ENCODE measurements at regions not wholly inside any gene's neighbourhood (a gene's known extent, or its start where the extent isn't known, plus 50 kb on each side); places are given as distances from the start of the nearest gene placed in this dataset.
A peak's percentile ranks its signal among the peaks of the same experiment; 100 is the strongest.
"Not testable (repeated sequence)": the region's sequence is repeated elsewhere in the genome, so short reads cannot be mapped to it uniquely, and the experiment has no call there.

DNA sequence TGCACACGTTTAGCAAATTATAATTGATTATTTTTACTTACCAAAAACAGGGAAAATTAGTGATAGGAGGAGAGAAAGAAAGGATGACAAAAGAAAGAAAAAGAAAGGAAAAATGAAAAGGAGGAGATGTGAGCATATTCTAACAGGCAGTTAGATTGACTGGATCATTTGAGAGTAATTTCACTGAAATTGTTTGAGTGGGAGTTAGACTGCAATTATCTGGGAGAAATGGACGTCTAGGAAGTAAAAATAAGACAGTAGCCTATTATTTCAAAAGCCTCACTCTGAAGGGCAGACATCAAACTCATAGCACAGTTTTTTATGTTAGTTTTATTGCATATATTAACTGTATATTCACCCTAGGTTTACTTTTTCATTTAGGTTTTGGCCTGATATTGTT lies 272.8 kb upstream of the POU1F1 start:
- in situ Hi-C loops (cut with HindIII; ENCODE audit: low sequenced_read_pairs): no loop called here
- DNase-seq (ENCODE audit: low spot score): no peak

DNA sequence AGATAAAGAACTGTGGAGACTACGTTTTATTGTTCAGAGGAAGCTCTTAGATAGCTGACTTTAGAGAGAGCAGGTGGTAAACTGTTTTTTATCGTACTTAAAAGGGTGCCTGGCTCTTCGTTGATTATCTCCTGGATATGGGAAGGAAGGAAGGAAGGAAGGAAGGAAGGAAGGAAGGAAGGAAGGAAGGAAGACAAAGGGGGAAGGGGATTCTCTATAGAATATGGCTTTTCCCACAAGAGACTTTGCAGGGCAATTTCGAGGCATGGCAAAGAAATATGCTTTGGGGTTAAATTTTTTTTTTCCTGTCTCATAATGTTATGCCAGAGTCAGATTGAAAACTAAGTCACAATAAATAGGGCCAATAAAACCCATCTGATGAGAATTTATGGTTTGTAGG lies 271.9 kb upstream of the POU1F1 start:
- in situ Hi-C loops (cut with HindIII; ENCODE audit: low sequenced_read_pairs): no loop called here
- DNase-seq (ENCODE audit: low spot score): no peak

DNA sequence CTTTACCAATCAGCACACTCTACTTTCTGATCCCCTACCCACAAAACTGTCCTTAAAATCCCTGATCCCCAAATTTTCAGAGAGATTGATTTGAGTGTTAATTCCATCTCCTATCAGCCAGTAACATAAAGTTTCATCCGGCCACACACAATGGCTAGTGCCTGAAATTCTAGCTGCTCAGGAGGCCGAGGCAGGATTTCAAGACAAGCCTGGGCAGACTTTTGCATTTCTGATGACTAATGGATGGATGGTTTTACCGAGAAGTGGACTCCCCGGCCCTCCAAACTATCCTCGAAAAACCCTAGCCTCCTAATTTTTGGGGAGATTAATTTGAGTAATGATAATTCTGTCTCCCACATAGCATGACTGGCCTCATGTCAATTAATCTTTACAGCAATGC lies 269.8 kb upstream of the POU1F1 start:
- DNase-seq (ENCODE audit: low spot score): no peak
- in situ Hi-C loops (cut with HindIII; ENCODE audit: low sequenced_read_pairs): no loop called here

DNA sequence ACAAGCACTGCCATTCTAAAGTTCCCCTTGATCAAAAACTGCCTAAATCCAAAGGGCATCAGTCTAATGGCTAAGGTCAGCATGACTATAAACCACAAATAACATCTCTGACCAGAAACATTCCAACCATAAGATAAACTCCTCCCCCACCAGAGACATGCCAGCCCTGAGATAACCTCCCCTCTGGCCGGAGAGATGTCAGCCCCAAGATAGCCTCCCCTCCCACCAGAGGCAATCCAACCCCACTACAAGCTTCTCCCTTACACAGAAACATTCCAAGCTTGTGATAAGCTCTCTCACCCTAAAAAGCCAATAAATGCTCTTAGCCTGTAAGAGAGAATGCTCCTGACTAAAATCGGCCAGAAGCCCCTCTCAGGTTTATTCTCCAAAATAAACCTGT lies 267.0 kb upstream of the POU1F1 start:
- in situ Hi-C loops (cut with HindIII; ENCODE audit: low sequenced_read_pairs); DNase-seq (ENCODE audit: low spot score): not testable (repeated sequence)

DNA sequence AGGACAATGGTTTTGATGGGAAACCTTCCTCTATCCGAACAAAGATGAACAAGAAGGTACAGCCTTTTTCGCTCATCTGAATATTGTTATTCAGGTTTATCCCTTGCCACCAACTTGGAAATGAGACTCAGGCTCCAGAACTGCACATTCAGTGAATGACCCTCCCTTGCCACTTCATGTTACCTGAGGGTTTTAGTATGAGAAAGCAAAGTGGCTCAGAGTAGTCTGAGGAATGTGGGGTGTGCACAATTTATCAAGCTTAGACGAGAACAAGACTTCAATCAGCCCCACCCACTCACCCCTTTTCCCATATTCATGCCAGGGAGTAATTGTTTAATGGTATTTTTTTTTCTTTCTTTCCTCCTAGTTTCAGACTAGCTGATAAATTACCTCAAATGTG lies 265.3 kb upstream of the POU1F1 start:
- in situ Hi-C loops (cut with HindIII; ENCODE audit: low sequenced_read_pairs): no loop called here

DNA sequence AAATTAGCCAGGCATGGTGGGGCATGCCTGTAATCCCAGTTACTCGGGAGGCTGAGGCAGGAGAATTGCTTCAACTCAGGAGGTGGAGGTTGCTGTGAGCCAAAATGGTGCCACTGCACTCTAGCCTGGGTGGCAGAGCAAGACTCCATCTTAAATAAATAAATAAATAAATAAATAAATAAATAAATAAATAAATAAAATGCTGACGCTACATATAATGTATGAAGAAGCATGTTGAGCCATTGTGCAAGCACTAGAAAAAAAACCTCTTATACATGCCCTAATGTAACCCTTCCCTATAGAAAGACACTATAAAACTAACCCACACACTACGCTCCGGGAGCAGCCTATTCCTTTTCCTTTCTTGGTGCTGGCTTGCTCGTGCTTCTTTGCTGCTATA lies 262.3 kb upstream of the POU1F1 start:
- DNase-seq (ENCODE audit: low spot score); in situ Hi-C loops (cut with HindIII; ENCODE audit: low sequenced_read_pairs): not testable (repeated sequence)

More for the DNA sequence above, 265.3 kb upstream of the POU1F1 start:
- DNase-seq (ENCODE audit: low spot score): no peak

DNA sequence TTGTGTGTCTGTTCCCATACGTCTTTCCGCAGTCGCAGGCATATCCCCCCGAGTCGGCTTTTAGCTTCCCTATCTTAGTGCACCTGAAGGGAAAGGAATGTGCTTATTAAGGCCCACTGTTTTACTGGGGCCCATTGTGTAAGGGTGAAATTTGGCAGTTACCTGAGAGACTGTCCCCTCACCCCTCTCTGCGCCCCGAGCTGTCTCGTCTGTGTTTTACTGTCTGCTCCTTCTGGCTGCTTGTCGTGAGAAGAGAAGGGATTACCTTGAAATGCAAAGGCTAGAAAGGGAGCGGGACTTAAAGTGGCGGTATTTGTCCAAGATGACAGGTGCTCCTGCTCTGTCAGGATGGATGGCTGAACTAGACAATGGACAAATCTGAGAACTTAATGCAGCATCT lies 233.0 kb upstream of the POU1F1 start:
- in situ Hi-C loops (cut with HindIII; ENCODE audit: low sequenced_read_pairs): no loop called here
- DNase-seq (ENCODE audit: low spot score): no peak

DNA sequence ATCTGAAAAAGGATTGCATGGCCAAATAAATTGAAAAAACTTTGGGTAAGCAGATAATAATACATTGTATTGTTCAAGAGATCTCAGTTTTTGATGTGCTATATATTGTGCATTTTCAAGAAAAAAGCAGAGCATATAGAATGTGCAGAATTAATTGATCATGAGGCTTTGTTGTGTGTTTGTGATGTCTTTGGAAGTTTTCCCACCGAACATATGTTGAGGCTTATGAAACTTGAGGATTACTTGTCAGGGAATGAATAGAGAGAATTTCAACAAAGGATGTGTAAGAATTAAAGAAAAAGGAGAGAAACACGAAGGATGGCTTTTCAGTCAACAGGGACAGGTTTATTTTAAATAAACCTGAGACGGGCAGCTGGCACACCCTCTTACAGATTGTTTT lies 232.5 kb upstream of the POU1F1 start:
- DNase-seq (ENCODE audit: low spot score): no peak
- in situ Hi-C loops (cut with HindIII; ENCODE audit: low sequenced_read_pairs): no loop called here

DNA sequence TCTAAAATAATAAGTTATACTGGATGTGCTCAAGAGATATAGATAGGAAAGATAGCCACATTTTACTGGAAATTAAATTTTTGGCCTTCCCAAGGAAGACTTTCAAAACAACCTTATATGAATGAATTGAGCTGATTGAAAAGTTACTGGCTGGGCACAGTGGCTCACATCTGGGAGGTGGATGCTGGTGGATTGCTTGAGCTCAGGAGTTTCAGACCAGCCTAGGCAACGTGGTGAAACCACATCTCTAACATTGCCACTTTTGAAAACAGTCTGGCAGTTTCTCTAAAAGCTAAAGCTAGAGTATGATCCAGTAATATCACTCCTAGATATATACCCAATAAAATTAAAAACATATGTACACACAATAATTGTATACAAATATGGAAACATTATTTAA lies 231.4 kb upstream of the POU1F1 start:
- DNase-seq (ENCODE audit: low spot score): no peak
- in situ Hi-C loops (cut with HindIII; ENCODE audit: low sequenced_read_pairs): no loop called here

DNA sequence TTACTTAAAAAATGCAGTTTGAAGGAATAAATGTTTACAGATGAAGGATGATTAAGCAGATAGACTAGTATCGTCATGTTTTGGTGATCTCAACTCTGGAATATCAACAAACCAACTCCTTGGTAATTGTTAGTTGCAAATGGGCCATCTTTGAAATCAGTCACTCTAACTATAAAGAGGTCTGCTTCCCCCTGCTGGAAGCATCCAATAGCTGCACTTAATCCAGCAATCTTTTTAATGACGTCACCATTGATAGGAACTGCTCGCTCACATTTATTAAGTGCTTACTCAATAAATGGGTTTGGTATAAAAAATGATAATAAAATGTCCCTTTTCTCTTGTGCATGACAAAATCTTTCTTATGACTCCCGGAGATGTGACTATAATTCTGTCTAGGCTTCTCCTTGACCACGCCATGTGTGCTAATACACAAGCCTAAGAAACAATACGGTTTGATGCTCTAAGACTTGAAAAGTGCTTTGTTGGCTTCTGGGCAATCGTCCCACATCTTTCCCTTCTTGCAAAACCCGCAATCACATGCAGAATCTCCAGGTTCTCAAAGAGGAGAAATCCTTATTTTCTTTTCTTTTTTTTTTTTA lies 227.6 kb upstream of the POU1F1 start:
- in situ Hi-C loops (cut with HindIII; ENCODE audit: low sequenced_read_pairs): no loop called here
- peak; percentile 53 for DNase-seq (ENCODE audit: low spot score)

DNA sequence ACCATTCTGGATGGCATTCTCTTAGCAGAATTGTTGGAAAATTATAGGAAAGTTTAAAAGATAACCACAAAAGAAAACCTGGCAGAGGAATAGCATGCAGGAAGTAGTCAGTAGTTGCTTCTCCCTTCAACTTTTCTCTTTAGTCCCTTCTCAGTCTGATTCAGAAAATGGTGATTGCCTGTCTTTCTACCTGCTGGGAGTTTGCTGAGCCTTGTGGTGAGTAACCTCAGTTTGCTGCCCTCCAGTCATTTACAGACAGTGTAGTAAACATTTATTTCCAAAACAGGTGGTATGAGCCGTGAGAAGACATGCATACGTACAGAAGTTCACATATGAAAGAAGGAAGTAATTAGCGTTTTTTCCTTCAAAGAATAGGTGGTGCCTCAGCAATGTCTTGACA lies 224.7 kb upstream of the POU1F1 start:
- in situ Hi-C loops (cut with HindIII; ENCODE audit: low sequenced_read_pairs): no loop called here
- no peak for DNase-seq (ENCODE audit: low spot score)

DNA sequence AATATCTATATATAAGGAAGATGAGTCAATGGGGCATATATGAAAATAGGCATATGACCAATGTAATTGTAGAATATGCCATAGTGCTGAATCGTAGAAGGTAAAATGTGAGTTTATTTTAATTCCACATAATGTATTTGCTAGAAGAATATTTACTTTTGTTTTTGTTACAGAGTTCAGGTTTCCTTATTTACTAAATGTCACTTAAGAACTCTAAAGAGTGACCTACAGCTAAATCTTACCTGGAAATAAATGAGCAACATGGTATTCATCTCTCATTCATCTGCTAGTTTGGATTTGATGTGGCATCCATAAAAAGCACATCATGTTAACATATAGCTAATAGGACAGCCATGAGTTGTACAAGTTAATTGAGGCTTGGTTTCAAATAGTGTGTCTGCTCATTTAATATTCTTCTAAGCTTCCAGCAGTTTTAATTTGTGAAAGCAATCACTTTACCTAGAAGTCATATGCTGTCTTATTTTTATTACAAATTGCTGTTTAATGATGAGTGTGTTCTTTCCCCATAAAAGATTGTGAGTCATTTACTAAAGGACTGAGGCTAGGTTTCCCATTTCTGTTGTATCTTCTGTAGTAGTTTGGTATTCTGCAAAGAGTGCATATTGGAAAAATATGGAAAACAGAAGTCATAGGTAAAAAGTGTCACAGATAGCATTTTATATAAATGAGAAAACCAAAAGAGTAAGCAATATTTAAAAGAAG lies 222.1 kb upstream of the POU1F1 start:
- in situ Hi-C loops (cut with HindIII; ENCODE audit: low sequenced_read_pairs): no loop called here
- no peak for DNase-seq (ENCODE audit: low spot score)

DNA sequence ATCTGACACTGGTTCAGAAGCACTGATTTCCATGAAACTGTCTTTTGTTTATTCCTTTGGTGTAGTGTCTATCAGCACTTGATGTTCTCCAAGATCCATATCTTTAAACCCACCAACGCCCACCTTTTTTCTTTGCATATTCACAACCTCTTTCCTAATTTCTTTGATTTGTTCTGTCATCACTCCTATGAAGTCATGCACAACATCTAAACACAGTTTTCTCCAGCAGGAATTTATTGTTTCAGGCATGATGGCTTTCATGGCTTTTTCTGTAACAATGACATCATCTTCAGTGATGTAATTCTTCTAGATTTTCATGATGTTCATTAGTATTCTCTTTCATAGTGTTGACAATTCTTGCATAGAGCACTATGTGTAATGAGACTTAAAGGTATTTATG lies 219.6 kb upstream of the POU1F1 start:
- in situ Hi-C loops (cut with HindIII; ENCODE audit: low sequenced_read_pairs): no loop called here
- no peak for DNase-seq (ENCODE audit: low spot score)

DNA sequence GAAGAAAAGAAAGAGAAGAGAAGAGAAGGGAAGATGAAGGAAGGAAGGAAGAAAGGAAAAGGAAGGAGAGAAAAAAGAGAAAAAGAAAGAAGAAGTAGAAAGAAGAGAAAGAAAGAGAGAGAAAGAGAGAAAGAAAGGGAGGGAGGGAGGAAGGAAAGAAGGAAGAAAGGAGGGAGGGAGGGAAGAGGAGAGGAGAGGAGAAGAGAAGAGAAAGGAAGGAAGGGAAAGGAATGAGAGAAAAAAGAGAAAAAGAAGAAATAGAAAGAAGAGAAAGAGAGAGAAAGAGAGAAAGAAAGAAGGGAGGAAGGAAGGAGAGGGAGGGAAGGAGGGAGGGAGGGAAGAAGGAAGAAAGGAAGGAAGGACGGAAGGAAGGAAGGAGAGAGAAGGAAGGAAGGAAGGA lies 217.9 kb upstream of the POU1F1 start:
- DNase-seq (ENCODE audit: low spot score): no peak
- in situ Hi-C loops (cut with HindIII; ENCODE audit: low sequenced_read_pairs): no loop called here

DNA sequence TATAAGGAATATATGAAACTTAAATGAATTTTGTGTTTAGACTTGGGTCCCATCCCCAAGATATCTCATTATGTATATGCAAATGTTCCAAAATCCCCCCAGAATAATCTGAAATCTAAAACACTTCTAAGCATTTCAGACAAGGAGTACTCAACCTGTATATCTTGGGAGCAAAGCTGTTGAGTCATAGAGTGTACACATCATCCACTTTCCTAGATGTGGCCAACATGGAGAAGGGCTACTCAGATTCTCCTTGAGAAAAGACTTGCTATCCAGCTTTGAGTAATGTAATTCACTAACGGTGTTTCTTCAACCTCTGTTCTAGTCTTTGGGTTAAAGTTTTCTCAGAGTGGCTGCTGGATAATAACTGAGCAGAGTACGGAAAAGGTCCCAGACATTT lies 215.5 kb upstream of the POU1F1 start:
- no peak for DNase-seq (ENCODE audit: low spot score)
- in situ Hi-C loops (cut with HindIII; ENCODE audit: low sequenced_read_pairs): no loop called here

DNA sequence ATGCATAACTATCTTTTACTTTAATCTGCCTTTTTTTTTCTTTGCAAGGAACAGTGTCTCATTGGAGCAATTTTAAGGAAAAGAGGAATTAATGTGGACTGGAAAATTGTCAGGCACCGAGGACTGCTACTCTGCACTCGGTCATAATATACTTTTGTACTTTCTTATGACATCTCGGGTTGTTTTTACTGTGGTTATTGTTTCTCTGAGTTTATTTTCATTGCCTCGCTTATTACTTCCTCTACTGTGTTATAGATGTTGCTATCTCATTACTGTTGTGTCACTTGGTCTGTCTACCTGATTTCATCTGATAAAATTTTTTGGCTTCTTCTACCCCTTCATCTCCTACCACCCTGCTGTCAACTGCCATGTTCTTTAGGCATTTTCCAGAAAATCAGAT lies 213.5 kb upstream of the POU1F1 start:
- in situ Hi-C loops (cut with HindIII; ENCODE audit: low sequenced_read_pairs): no loop called here
- no peak for DNase-seq (ENCODE audit: low spot score)

DNA sequence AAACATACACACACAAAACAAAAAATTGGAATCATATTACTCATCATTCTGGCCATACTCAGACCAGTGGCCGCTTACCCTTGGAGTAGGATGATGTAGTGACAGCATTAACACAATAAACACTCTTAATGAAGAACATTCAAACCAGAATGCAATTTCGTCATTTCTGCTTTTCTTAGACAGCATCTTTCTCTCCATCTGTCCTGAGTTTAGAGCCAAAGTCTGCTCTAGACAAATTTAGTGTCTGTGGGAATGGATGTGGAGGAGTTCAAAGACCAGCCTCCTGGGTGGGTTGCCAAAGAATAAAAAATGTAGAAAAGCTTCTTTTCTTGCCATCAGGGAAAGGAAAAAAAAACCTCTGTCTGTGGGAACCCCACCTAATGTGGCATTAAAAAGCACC lies 212.4 kb upstream of the POU1F1 start:
- no peak for DNase-seq (ENCODE audit: low spot score)
- in situ Hi-C loops (cut with HindIII; ENCODE audit: low sequenced_read_pairs): no loop called here

DNA sequence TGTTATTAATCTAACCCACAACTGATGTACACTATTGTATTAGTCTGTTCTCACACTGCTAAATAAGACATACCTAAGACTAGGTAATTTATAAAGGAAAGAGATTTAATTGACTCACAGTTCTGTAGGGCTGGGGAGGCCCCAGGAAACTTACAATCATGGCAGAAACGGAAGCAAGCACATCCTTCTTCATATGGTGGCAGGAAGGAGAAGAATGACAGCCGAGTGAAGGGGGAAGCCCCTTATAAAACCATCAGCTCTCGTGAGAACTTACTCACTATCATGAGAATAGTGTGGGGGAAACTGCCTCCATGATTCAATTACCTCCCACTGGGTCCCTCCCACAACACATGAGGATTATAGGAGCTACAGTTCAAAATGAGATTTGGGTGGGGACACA lies 210.3 kb upstream of the POU1F1 start:
- in situ Hi-C loops (cut with HindIII; ENCODE audit: low sequenced_read_pairs): not testable (repeated sequence)

DNA sequence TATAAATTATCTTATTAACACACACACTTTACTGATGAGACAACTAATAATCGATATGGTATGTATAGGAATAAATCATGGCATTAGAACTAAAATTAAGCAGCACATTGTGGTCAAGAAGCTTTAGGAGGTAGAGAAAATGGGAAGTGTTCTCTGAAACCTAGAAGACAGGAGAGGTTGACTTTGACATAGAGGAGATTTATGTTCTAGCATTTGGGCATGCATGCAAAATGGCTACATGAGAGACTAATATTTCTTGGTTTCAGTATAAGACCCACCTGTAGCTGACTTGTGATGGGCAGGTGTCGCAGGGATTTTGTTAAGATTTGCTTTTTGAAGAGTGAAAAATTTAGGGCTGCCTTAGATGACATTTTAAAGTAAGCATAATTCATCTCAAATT lies 209.7 kb upstream of the POU1F1 start:
- in situ Hi-C loops (cut with HindIII; ENCODE audit: low sequenced_read_pairs): no loop called here
- DNase-seq (ENCODE audit: low spot score): no peak

More for the DNA sequence above, 210.3 kb upstream of the POU1F1 start:
- not testable (repeated sequence) for DNase-seq (ENCODE audit: low spot score)

DNA sequence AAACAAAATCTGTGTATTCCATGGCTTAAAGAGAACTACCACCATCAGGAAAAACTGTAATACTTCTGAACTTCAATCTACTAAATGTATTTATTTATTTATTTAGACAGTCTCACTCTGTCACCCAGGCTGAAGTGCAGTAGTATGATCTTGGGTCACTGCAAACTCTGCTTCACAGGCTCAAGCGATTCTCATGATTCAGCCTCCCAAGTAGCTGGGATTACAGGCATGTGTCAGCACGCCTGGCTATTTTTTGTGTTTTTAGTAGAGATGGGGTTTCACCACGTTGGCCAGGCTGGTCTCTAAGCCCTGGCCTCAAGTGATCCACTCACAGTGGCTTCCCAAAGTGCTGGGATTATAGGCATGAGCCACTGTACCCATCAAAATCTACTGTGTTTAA lies 202.3 kb upstream of the POU1F1 start:
- in situ Hi-C loops (cut with HindIII; ENCODE audit: low sequenced_read_pairs): no loop called here
- no peak for DNase-seq (ENCODE audit: low spot score)

DNA sequence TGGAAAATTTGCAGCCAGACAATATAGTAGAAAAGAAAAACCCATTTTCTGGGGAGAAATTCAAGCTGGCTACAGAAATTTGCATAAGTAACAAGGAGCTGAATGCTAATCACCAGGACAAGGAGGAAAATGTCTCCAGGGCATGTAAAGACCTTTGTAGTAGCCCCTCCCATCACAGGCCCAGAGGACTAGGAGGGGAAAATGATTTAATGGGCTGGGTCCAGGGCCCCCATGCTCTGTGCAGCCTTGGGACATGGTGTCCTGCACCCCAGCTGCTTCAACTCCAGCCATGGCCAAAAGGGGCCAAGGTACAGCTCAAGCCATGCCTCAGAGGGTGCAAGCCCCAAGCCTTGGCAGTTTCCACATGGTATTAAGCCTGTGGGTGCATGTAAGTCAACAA lies 197.6 kb upstream of the POU1F1 start:
- in situ Hi-C loops (cut with HindIII; ENCODE audit: low sequenced_read_pairs): no loop called here
- DNase-seq (ENCODE audit: low spot score): no peak

Data from G401 (cell line).